Upper lobe of left lung (tissue), 6 donors: ENCODE measurements at regions not wholly inside any gene's neighbourhood (a gene's known extent, or its start where the extent isn't known, plus 50 kb on each side); places are given as distances from the start of the nearest gene placed in this dataset.

Experiments
- ATAC-seq, 2 donors: fragments of 200-7000 bp; cut with Tn5 transposase; one replicate each; pipeline ENCODE4 v1.9.1; 2022; ENCODE audit warnings: mild to moderate bottlenecking in 2 of 2, moderate library complexity in 2 of 2; ENCODE audit not compliant: low FRiP score in 2 of 2
- DNase-seq, 2 donors: peaks; one replicate each; pipeline ENCODE4 v3.0.0-alpha.2; 2019 to 2020
- H3K27ac ChIP-seq, 4 donors: fragments of 200-600 bp; sonication (generic); one replicate each; pipeline ENCODE4 v1.5.1; 2016 to 2019
- H3K27me3 ChIP-seq, 4 donors: fragments of 200-600 bp; sonication (generic); one replicate each; pipeline ENCODE4 v1.5.1; 2017 to 2019
- H3K36me3 ChIP-seq, 4 donors: fragments of 200-600 bp; sonication (generic); one replicate each; pipeline ENCODE4 v1.5.1; 2016 to 2019
- H3K4me1 ChIP-seq, 4 donors: fragments of 200-600 bp; sonication (generic); one replicate each; pipeline ENCODE4 v1.5.1; 2018 to 2019
- H3K4me3 ChIP-seq, 4 donors: fragments of 200-600 bp; sonication (generic); one replicate each; pipeline ENCODE4 v1.5.1; 2017 to 2019; ENCODE audit warnings: mild to moderate bottlenecking in 2 of 4, moderate library complexity in 1 of 4
- H3K9me3 ChIP-seq, 4 donors: fragments of 200-600 bp; sonication (generic); one replicate each; pipeline ENCODE4 v1.5.1; 2018 to 2019
- CTCF ChIP-seq, 6 experiments: fragments of 450-650 bp in 4 of 6; fragments of 200-600 bp in 2 of 6; sonication (generic) in 2 of 6; IDR thresholded peaks; one replicate each; pipeline ENCODE4 v1.5.1; 2016 to 2019; ENCODE audit warnings: antibody characterized with exemption in 6 of 6
- EP300 ChIP-seq, 4 donors: sonication (generic); formaldehyde crosslinking; IDR thresholded peaks; one replicate each; pipeline ENCODE4 v1.5.1; 2017; ENCODE audit warnings: antibody characterized with exemption in 4 of 4, control low read depth in 2 of 4
- POLR2A ChIP-seq, 4 donors: fragments of 450-650 bp; IDR thresholded peaks; one replicate each; pipeline ENCODE4 v1.5.1; 2016 to 2017; ENCODE audit warnings: antibody characterized with exemption in 4 of 4, mild to moderate bottlenecking in 2 of 4
- POLR2AphosphoS5 ChIP-seq, 2 donors: sonication (generic); formaldehyde crosslinking; IDR thresholded peaks; one replicate each; pipeline ENCODE4 v1.5.1; 2017; ENCODE audit warnings: antibody characterized with exemption in 2 of 2
- WGBS, 2 donors: methylation state at CpG; one replicate each; pipeline ENCODE4 v1.1.5; 2017 to 2018; 5-methylcytosine and 5-hydroxymethylcytosine counted together
- donor health status: DM: no; HTN: no; CAD: no; lungs with moderate emphysema.
- donor health status: DM: no; HTN: yes; CAD: no; lungs with severe emphysema.

- 91 to 95% methylated on average over 10 to 11 of the region's 11 CpGs for WGBS, 2 donors
- TF ChIP-seq POLR2A (IDR thresholded peaks at IDR 0.05) = no peak
- no peak for TF ChIP-seq EP300 (IDR thresholded peaks at IDR 0.05)
- TF ChIP-seq CTCF (IDR thresholded peaks at IDR 0.05) = no peak
- TF ChIP-seq POLR2AphosphoS5 (IDR thresholded peaks at IDR 0.05) = no peak
- DNase-seq (peak in 1 of 2 donors; percentile 8), ATAC-seq (no peak)
- no peak overlapping the region for H3K4me3 ChIP-seq
- no peaks in the 10 kb centered on the region for H3K36me3 ChIP-seq
- no peaks in the 10 kb centered on the region for H3K4me1 ChIP-seq
- H3K27ac ChIP-seq = no peak overlapping the region
- H3K9me3 ChIP-seq = no peaks in the 10 kb centered on the region
- no peaks in the 10 kb centered on the region for H3K27me3 ChIP-seq
These were observed 121.2 kb upstream of the RTL1 start for GRCh38 chr14:101024686-101025085.

- no peak overlapping the region for H3K27ac ChIP-seq
- WGBS, 2 donors = 85 to 92% methylated on average over 4 to 8 of the region's 8 CpGs
- no peaks in the 10 kb centered on the region for H3K9me3 ChIP-seq
- no peaks in the 10 kb centered on the region for H3K4me1 ChIP-seq
- DNase-seq (no peak), ATAC-seq (no peak)
- no peak overlapping the region for H3K4me3 ChIP-seq
- TF ChIP-seq EP300 (IDR thresholded peaks at IDR 0.05) (no peak), CTCF (IDR thresholded peaks at IDR 0.05) (no peak), POLR2A (IDR thresholded peaks at IDR 0.05) (no peak), POLR2AphosphoS5 (IDR thresholded peaks at IDR 0.05) (no peak)
- H3K36me3 ChIP-seq = no peaks in the 10 kb centered on the region
- no peaks in the 10 kb centered on the region for H3K27me3 ChIP-seq
These were observed 121.6 kb upstream of the RTL1 start for GRCh38 chr14:101025131-101025530.

- TF ChIP-seq CTCF (IDR thresholded peaks at IDR 0.05) = no peak
- TF ChIP-seq EP300 (IDR thresholded peaks at IDR 0.05) = no peak
- no peak for TF ChIP-seq POLR2A (IDR thresholded peaks at IDR 0.05)
- TF ChIP-seq POLR2AphosphoS5 (IDR thresholded peaks at IDR 0.05) = no peak
- no peaks in the 10 kb centered on the region for H3K36me3 ChIP-seq
- H3K4me3 ChIP-seq = no peak overlapping the region
- no peak for DNase-seq
- no peaks in the 10 kb centered on the region for H3K27me3 ChIP-seq
- H3K4me1 ChIP-seq = no peaks in the 10 kb centered on the region
- 89 to 93% methylated on average over 18 to 19 of the region's 19 CpGs for WGBS, 2 donors
- no peak overlapping the region for H3K27ac ChIP-seq
- no peaks in the 10 kb centered on the region for H3K9me3 ChIP-seq
- ATAC-seq = no peak
These were observed 122.2 kb upstream of the RTL1 start for GRCh38 chr14:101025696-101026095.

- H3K36me3 ChIP-seq = no peaks in the 10 kb centered on the region
- DNase-seq = no peak
- no peak overlapping the region for H3K4me3 ChIP-seq
- WGBS, 2 donors = 91 to 96% methylated on average over 5 to 7 of the region's 7 CpGs
- no peaks in the 10 kb centered on the region for H3K9me3 ChIP-seq
- TF ChIP-seq CTCF (IDR thresholded peaks at IDR 0.05) = no peak
- no peak for TF ChIP-seq POLR2AphosphoS5 (IDR thresholded peaks at IDR 0.05)
- no peak for TF ChIP-seq EP300 (IDR thresholded peaks at IDR 0.05)
- no peak for TF ChIP-seq POLR2A (IDR thresholded peaks at IDR 0.05)
- H3K27ac ChIP-seq = no peak overlapping the region
- H3K4me1 ChIP-seq = no peaks in the 10 kb centered on the region
- H3K27me3 ChIP-seq = no peaks in the 10 kb centered on the region
- ATAC-seq = no peak
These were observed 122.8 kb upstream of the RTL1 start for GRCh38 chr14:101026341-101026740.

- no peak for DNase-seq
- Histone ChIP-seq H3K27ac (no peak overlapping the region), H3K27me3 (no peaks in the 10 kb centered on the region), H3K4me3 (no peak overlapping the region), H3K4me1 (no peaks in the 10 kb centered on the region), H3K9me3 (no peaks in the 10 kb centered on the region), H3K36me3 (no peaks in the 10 kb centered on the region)
- no peak for TF ChIP-seq POLR2A (IDR thresholded peaks at IDR 0.05)
- TF ChIP-seq EP300 (IDR thresholded peaks at IDR 0.05) = no peak
- TF ChIP-seq POLR2AphosphoS5 (IDR thresholded peaks at IDR 0.05) = no peak
- TF ChIP-seq CTCF (IDR thresholded peaks at IDR 0.05) = no peak
- no peak for ATAC-seq
- WGBS, 2 donors = 88 to 95% methylated on average over 5 to 10 of the region's 10 CpGs
These were observed 123.8 kb upstream of the RTL1 start for GRCh38 chr14:101027291-101027690.
